DMS153 treated with DMSO at 0.1 percent for 48 hours (cell line): ENCODE measurements at regions not wholly inside any gene's neighbourhood (a gene's known extent, or its start where the extent isn't known, plus 50 kb on each side); places are given as distances from the start of the nearest gene placed in this dataset.

Experiments used
- DNase-seq: peaks from one replicate; lab custom pipeline; 2025; ENCODE audit not compliant: unreplicated experiment; lab: John Stamatoyannopoulos, UW

DNA sequence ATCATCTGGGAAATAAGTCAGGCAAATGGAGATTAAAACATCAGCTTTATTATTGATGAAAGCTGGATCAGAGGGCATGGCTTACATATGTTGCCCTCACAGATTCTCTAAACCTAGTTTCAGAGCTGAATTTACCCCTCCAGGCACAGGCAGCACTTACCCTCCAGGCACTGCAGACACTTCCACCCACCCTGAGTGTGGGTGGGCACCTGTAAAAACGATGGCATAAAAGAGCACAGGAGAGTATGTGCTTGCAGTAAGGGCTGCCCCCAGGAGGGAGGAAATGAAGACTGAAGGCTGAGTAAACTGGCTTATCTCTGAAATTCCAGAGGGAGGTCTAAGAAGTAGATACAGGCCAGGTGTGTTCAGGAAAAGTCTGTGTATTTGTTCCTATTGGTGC, 185.0 kb upstream of the HTR2A start:
- no peak for DNase-seq

DNA sequence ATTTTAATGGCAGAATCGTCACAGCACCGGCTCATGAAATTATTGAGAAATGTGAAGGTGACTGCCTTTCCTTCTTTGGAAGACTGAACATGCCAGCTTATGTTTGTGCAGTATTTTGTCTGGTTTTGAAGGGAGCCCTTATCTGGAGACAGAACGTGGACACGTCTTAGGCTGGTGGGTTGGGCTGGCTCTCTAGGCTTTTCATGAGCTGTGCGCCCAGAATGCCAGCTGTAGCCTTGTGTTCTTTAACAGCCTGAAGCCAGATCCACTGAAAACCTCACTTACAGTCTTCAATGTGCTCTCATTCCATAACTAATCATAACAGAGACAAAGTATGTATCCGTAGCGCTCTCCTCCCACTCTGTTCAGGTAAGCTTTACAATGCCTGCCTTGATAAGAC, 184.4 kb upstream of the HTR2A start:
- DNase-seq: no peak

DNA sequence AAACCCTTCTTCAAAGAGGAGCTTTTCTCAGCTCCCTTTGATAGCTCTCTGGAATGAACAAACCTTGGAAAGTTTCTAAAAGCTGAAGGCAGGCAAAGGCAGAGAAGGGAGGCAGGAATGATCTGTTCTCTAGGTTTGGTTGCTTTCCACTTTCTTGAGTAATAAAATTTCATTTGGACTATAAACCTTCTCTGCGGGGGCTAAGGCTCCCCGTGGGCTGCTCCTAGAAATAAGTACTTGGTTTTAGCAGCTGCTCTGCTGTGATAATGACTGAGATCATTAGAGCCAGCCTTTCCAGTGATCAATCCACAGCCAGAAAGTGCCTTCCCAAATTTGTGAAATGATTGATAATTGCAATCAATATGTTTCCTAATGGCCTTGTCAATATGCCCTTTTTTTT, 183.8 kb upstream of the HTR2A start:
- no peak for DNase-seq

DNA sequence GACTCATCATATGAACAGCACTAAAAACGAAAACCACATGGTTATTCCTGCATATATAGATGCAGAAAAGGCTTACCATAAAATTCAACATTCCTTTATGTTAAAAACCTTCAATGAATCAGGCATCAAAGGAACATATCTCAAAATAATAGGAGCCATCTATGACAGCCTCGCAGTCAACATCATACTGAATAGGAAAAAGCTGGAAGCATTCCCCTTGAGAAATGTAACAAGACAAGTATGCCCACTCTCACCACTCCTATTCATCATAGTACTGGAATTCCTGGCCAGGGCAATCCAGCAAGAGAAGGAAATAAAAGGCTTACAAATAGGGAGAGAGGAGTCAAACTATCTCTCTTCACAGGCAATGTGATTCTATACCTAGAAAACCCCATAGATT, 179.6 kb upstream of the HTR2A start:
- DNase-seq: no peak

DNA sequence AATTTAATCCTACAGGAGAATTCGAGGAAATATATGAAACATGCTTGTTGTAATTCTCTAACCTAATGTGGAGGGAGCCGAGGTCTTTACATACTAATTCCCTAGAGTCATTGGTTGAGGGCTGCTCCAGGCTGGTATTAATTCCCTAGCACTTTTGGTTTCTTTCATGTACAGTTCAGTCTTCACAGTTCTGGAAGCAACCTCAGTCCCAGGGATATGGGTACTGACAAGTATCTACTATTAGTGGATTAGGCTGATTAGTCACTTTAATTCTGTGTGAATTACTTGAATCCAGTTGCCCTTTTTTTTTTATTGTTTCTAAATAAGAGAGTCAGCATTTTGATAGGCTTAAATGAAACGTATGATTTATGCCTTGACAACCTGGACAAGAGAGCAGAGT, 172.3 kb upstream of the HTR2A start:
- no peak for DNase-seq

DNA sequence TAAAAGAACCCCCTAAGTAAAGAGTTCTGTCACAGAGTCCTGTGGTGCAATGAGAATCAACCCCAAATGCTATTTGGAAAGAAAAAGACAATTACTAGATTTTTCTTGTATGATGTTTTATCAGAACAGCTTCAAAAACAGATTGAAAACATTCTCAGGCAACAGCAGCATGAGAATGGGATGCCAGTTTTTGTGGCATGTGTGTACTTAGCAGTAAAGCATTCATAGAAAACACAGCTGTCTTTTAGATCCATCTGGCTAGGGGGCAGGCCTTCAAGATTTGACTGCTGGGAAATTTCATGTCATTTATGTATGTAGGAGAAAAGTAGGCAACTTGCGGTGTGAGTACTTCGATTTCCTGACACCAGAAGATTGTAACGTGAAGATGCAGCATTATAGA, 170.5 kb upstream of the HTR2A start:
- no peak for DNase-seq

DNA sequence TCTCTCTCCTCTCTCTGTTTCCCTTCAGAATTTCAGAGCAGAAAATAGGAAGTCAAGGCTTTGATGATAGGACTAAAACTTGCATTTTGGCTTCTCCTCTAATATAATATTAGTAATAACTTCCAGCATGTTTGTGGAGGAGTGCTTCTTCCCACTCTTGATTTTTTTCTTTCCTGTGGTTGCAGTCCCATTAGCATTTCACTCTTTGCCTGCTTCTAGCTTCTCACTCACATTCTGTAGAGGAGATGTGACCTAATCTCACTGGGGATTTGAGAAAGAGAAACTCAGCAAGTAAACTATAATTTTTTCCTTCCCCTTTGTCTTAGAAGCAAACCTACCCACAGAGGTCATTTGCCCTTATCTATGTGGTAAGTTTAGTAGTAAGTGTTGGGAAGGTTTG, 169.4 kb upstream of the HTR2A start:
- no peak for DNase-seq

DNA sequence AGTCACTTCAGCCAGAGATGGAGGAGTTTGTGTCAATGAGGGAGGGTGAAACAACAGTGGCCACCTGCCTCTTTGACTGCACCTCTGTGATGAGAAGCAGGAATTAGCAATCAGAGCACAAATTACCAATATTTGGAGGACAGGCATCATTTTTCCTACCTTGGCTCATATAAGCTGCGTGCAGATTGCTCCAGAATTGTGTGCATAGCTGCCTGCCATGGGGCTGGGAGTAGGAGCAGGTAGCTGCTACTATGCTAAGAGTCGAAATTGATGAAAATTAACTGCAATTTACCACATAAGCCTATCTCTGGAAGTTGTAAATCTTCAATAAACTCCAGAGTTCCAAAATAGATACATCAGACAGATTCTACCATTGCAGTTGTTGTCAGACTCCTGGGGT, 167.5 kb upstream of the HTR2A start:
- DNase-seq: no peak

DNA sequence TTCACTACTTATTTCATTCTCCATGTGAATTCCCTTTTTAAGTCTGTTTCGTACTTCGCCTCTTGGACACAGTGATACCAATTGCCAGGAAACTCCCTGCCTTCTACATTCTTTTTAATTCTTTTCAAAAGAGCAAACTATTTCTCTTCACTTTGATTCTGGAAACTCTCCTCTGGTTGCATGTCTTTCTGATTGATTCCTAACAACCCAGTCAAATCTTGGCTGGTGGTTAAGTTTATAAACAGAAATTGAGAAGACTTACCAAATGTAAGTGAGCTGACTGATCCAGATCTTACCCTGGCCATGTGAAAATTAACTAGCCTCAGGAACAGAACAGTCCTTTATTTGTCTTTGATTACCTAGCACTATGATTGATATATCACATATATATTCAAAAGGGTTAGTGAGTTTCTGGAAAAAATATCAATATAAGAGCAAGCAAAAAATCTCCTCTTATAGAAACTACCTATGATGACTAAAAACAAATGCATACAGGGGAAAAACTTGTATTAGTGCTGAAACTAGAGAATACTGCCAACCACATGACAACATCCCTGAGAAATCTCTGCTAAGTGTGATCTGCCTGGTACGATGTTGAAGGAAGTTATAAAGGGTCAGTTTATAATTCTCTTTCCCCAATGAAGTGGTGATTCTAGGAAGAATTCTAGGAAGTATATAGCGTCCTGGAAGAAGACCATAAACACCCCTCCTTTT, 152.6 kb upstream of the HTR2A start:
- no peak for DNase-seq

DNA sequence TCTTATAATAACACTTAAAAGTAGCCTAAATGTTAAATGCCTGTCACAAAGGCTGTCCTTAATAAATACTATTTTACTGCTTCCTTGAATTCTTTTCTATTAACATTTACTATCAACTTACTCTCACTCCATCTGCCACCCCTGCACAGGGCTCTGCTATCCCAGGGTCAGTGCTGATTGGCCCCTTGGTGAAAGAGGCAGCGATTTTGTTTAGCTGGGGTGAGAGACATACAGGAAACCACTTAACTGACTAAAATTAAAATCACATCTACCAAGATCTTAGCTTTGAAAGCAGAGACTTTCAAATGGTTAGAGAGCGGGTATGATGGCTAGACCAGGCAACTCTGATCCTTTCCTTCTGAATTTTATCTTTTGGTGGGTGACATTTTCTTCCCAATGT, 149.9 kb upstream of the HTR2A start:
- DNase-seq: no peak

DNA sequence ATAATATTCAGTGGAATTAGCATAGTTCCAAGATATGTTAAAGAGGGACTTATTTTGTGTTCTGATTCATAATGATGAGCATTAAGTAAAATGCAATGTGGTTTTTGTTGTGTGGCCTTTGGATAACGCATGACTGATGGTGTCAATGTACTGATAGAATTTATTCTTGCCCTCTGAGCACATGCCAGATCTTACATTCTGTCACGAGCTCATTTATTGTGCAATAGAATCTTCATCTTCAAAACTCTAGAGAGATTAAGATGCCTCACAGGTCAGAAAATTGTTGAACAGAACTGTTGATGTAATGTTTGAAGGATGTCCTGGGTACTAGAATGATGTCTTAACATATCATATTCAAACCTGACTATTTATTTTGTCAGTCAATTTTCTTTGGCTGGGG, 148.0 kb upstream of the HTR2A start:
- no peak for DNase-seq

DNA sequence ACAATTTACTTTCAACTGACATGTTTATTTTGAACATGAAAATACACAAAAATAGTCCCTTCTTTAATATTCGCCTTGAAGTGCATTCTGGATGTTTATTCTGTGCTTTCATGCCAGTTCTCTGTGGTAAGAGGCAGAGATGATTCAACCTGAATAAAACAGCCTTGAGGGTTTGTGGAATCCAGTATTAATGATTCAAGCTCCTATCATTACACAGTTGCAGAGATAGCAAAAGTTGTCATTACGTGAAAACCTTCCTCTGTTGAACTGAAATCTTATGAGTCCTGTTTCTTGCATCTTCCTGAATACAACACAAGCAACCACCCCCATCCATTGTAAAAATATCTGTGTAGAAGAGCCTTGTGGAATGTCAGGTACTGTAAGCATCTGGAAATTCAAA, 142.3 kb upstream of the HTR2A start:
- DNase-seq: no peak

DNA sequence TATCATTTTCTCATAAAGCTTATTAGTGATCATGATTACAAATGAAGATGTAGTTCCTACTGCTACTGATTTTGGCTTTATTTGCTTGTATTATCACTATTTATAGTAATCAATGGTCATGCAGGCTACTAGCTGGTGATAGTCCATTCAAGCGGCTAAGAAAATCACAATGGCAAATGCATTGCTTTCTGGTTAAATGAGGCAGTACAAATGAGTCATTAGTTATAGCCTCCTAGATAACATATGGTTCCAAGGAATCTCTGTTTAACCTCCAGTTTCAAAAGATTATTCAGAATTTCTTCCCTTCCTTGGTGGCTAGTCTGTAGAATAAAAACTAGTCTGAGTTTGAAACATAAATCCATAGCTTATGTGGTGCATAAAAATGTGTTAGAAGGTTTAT, 141.3 kb upstream of the HTR2A start:
- no peak for DNase-seq

DNA sequence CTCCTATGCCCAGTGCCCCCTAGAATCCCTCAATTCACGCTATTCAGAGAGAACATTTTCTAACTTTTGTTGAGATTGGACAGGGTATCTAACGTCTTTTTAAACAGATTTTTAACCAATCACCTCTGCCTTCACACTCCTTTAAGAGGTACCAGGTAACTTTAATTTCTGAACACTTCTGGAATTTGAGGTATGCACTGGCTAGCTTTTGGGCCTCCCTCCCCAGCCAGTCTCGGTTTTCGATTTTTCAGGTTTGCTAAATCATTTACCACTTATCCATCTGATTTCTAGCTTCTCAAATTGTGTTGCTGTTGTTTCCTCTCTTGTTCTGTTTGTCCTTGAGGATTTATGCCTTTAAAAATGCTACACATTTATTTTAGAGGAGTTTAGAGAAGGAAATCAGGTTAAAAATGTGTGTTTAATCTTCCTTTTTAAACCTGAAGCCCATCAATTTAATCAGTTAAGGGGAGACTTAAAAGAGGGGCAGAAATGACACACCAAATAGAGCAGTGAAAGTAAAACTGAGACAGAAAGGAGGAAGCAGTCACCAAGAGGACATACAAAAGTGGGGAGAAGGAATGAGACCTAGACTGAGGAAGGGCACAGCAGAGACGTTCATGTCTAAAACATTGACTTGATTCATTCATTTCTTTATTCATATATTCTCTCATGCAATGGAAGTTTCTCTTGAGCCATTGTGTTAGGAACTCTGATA, 139.6 kb upstream of the HTR2A start:
- no peak for DNase-seq

DNA sequence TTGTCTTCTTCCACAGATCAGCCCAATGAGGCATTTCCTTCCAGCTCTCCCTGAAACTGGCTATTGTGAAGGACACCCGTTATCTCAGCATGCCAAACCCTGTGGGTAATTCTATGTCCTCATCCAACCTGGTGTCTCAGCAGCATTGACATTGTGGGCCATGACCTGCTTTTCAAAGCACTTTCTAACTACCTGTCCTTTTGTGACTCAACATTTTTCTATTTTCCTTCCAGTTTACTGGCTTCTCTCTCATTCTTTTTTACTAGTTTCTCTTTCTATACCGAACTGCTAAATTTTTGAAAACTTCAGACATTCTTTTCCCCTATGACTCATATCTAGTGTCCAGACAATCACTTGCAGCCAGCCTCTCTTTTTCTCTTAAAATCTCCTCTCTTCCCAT, 136.4 kb upstream of the HTR2A start:
- DNase-seq: no peak

DNA sequence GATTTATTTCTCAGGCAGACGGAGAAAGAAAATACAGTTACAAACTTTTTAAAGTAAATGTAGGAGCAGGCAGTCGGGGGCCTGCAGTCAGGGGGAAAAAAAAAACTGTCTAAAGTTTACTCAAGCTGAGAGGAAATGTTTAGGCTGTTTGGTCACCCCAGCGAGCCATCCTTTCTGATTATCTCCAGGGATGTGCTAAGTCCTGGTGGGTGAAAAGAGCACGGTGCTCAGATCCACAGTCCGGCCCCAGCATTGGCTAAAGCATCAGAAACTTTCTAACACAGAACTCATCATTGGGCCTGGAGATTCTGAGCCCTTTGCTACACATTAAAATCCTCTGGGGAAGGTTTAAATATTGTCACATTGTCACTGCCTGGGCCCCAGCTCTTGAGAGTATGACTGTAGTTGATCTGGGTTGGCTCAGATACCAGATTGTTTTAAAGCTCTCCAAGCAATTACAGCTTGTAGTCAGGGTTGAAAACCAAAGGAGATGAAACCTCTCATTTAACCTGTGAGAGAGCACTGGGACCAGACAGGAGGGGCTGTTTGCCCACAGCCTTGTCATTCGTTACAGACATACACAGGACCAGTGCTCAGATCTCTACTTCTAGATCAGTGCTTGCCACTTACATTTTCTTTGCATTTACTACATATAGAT, 131.1 kb upstream of the HTR2A start:
- DNase-seq: no peak

DNA sequence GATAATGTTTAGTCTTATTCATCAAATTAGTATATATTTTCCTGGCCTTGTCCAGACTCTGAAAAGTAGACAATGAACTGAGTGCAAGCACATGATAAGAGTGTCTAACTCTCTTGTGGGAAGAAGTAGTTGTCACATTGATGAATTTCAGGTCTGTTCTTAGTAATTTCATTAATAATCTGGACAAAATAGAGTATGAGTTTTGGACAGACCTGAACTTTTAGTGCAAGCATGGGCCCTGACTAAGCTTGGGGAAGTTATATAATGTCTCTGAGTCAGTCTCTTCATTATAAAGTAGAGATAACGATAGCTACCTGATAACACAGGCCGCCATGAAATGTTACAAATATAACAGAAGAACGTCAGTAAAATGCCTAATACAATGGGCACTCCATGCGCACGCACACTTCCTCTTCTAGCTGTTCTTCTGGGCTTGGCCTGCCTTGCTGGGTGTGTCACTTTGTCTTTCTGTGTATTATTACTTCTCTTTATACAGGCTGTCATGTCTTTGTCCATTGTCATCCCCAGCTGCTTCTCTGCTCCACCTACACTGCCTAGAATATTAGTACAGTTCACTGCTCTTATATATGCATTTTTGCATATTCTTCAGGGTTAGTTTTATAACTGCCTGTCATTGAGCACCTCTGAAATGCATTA, 129.1 kb upstream of the HTR2A start:
- no peak for DNase-seq

DNA sequence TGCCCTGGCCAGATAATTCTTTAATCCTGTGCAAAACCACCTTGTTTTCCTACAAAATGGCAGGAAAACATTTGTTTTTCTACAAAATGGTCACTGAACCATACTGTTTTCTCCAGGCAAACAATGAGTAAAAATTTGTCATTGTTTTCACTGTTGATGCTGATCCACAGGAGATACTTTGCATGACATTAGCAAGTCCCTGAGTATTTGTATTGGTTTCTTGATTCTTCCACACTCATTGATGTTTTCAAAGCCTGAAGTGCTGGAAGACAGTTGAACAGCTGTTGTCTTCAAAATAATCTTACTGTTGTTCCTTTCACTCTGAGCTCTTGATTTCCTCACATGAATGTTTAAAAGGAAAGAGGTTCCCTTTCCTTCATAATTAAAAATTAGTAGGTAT, 123.1 kb upstream of the HTR2A start:
- DNase-seq: no peak

DNA sequence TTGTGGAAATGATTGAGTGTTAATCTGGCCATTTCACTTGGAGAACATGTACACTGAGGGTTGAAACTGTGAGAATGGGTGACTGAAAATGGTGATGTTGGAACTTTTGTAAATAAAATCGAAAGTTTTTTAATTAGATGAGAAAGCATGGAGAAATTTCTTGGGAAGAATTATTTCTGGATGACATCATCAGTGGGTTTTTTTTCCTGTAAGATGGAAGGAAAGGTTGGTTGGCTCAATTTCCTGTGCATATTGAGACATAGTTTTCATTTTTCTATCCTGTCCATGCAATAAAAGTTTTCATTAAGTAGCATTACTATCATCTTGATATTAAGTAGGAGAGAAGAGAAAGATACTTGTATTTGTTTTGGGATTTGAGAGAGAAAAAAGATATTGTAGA, 120.6 kb upstream of the HTR2A start:
- no peak for DNase-seq

DNA sequence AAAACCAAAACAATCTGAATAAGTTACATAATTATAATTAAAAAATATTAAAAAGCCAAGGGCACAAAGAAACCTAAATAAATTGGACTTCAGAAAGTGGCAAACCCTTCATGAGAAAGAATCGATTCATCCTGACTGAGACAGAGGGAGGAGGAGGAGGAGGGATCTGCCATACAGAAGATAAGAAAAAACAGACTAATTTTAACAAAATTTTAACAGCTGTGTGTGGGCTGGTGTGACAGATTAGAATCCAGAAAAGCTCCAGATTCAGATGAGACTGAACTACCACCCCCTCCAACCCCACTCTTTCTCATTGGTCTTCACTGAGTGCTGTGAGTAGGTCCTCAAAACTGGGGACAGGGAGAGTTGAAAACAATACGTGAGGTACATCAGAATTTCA, 111.5 kb upstream of the HTR2A start:
- no peak for DNase-seq

DNA sequence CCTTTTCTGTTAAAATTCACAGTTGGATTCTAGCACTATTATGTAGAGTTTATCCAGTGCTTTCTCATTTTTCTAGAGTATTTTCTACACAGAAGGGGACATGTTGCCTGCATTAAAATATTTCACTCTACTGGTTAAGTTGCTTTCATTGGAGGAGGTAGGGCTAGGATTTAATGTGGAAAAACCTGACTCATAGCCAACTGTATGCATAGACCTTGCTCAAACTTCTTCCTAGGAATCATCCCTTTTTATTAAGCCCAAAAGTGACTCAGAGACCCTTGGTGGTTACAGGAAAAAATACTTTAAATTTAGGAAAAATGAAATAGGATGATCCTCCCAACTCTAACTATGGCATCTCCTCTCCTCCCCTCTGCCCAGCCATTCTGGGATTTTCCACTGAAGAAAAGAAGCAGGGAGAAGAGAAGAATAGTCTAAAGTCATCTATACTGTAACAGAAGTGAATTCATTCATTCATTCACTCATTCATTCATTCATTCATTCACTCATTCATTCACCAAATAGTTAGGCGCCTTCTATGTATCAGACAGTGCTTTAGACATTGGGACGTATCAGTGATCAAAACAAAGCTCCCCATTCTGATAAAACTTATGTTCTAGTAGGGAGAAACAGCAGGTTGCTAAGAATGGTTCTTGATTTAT, 109.0 kb upstream of the HTR2A start:
- no peak for DNase-seq
